Fibroblast of mammary gland (primary cell): ENCODE measurements at regions not wholly inside any gene's neighbourhood (a gene's known extent, or its start where the extent isn't known, plus 50 kb on each side); places are given as distances from the start of the nearest gene placed in this dataset.
"Not testable (repeated sequence)": the region's sequence is repeated elsewhere in the genome, so short reads cannot be mapped to it uniquely, and the experiment has no call there.

ENCODE experiments used
- DNase-seq: peaks from one replicate; pipeline ENCODE4 v3.0.0-alpha.2; 2010; ENCODE audit warnings: low read depth
- H3K4me3 ChIP-seq: 2 replicates; pipeline ENCODE4 v1.5.1; 2011; ENCODE audit warnings: low read depth, mild to moderate bottlenecking, low read length, moderate library complexity; ENCODE audit not compliant: control insufficient read depth
- TF ChIP-seq, protein P1 (sequence below): conservative IDR thresholded peaks from 2 replicates; pipeline ENCODE4 v1.5.1; 2011; ENCODE audit warnings: low read depth, low read length, inconsistent platforms; ENCODE audit not compliant: control insufficient read depth, insufficient read depth

DNA sequence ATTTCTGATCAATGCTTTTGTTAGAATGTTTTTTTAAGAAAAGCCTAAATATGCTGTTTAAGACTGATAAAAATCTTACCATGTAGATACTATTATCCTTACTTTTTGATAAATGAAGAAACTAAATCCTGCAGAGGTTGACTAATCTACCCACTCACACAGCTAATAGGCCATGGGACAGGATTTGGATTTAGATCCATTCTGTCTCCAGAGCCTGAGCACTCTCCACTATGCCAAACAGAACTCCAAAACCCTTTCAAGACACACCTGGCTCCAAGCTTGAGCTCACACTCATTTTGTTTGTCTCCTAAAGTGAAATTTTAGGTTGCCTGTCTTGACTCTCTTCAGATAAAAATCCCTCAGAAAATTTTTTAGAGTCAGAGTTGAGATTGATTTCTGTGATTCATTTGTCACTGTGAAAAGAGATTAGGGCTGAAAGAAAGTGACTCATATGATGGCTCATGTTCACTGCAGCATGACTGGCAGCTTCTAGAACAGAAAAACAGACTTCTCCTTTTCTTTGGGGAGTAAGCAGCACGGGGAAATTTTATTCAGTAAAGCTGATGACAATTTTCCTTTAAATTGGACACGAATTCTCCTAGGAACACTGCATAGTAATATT lies 132.3 kb upstream of the POT1 start:
- H3K4me3 ChIP-seq = no peak overlapping the region
- TF ChIP-seq, protein P1, sequence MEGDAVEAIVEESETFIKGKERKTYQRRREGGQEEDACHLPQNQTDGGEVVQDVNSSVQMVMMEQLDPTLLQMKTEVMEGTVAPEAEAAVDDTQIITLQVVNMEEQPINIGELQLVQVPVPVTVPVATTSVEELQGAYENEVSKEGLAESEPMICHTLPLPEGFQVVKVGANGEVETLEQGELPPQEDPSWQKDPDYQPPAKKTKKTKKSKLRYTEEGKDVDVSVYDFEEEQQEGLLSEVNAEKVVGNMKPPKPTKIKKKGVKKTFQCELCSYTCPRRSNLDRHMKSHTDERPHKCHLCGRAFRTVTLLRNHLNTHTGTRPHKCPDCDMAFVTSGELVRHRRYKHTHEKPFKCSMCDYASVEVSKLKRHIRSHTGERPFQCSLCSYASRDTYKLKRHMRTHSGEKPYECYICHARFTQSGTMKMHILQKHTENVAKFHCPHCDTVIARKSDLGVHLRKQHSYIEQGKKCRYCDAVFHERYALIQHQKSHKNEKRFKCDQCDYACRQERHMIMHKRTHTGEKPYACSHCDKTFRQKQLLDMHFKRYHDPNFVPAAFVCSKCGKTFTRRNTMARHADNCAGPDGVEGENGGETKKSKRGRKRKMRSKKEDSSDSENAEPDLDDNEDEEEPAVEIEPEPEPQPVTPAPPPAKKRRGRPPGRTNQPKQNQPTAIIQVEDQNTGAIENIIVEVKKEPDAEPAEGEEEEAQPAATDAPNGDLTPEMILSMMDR = no peak
- DNase-seq = peak; percentile 59

- DNase-seq, H3K4me3 ChIP-seq: not testable (repeated sequence)
These were observed 131.6 kb upstream of the POT1 start for GRCh38 chr7:125061083-125061745.

- DNase-seq = peak; percentile 13
- H3K4me3 ChIP-seq = no peak overlapping the region
- TF ChIP-seq, protein P1 = peak; percentile 28
These were observed 130.3 kb upstream of the POT1 start for GRCh38 chr7:125059861-125060456.

GRCh38 chr7:125057963-125058362 lies 128.3 kb upstream of the POT1 start:
- no peak for DNase-seq
- H3K4me3 ChIP-seq = no peak overlapping the region
- TF ChIP-seq, protein P1 = no peak

DNA sequence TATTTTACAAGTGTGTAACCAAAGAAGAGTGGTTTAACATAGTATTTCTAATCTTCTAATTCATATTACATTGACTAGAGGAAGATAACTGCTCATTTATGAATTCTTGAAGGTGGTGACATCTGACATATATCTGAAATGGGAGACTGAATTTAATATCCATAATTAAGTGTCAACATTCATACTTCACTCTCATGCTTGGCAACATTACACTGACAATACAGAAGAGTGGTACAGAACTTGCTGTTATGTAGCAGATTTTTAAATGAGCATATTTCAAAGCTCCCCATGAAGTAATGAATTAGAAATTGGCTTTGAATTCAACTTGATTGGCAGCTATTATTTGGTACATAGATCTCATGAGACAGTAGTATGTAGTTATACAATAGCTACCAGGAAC lies 125.8 kb upstream of the POT1 start:
- no peak overlapping the region for H3K4me3 ChIP-seq
- TF ChIP-seq, protein P1 = no peak
- no peak for DNase-seq

- DNase-seq = no peak
- TF ChIP-seq, protein P1 = no peak
- no peak overlapping the region for H3K4me3 ChIP-seq
These were observed 117.1 kb upstream of the POT1 start for GRCh38 chr7:125046767-125047166.

DNA sequence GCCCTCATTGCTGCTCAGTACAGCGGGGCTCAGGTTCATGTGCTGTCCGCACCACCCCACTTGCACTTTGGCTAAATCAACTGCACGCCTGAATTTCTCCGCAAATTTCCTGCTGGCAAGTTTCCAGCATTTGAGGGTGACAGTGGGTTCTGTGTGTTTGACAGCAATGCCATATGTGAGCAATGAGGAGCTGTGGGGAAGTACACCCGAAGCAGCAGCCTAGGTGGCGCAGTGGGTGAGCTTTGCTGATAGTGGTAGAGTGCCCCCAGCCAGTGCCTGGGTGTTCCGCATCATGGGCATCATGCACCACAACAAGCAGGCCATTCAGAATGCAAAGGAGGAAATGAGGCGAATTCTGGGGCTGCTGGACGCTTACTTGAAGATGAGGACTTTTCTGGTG lies 103.9 kb upstream of the POT1 start:
- no peak for DNase-seq
- H3K4me3 ChIP-seq = no peak overlapping the region
- TF ChIP-seq, protein P1 = no peak
